ENCODE measurements at regions not wholly inside any gene's neighbourhood (a gene's known extent, or its start where the extent isn't known, plus 50 kb on each side); places are given as distances from the start of the nearest gene placed in this dataset.
"Not testable (repeated sequence)": the region's sequence is repeated elsewhere in the genome, so short reads cannot be mapped to it uniquely, and the experiment has no call there.

DNA sequence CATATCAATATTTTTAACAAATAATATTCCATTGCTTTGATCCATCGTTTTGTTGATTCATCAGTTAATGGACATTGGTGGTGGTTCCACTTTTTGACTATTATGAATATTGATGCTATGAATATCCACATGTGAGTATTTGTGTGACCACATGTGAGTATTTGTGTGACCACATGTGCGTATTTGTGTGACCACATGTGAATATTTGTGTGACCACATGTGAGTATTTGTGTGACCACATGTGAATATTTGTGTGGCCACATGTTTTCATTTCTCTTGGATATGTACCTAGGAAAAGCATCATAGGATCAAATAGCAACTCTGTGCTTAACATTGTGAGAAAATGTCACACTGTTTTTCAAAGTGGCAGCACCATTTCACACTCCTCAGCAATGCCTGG is 433.6 kb upstream of the FRG1 start:
- no peak for DNase-seq (ENCODE audit: low spot score)

DNA sequence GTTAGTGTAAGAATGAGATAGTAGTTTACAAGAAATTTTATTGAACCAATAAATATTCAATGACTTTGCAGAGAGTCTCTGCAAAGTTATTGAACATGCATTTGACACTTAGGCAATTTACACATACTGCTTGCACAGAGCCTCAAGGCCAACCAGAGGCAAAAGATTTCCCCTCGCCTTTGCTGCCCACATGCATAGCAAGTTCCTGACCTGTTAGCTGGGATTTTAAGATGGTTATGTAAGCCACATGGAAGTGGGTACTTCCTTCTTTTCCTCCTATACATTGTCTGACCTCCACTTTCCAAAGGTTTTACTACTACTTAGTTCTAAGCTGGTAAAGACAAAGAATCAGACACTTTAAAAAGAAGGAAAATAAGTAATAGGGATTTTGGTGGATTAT is 430.1 kb upstream of the FRG1 start:
- no peak for DNase-seq (ENCODE audit: low spot score)

DNA sequence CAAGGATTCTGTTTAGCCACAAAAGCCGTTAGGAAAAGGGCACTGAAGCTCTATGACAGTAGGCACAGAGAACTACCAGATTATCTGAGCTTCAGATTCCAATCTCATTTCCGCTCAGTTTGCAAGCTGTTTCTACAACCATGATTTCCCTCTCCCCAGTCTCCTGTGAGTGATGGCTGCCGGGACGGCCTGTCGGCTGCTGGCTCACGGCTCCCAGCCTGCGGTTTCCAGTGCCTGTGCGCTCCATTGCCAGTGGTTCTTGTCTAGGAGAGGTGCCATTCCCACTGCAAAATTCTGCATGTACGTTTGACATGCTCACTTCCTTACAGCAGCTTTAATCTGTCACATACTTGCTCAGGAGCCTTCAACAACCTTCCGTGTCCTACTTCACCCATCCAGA is 429.1 kb upstream of the FRG1 start:
- DNase-seq (ENCODE audit: low spot score): no peak

DNA sequence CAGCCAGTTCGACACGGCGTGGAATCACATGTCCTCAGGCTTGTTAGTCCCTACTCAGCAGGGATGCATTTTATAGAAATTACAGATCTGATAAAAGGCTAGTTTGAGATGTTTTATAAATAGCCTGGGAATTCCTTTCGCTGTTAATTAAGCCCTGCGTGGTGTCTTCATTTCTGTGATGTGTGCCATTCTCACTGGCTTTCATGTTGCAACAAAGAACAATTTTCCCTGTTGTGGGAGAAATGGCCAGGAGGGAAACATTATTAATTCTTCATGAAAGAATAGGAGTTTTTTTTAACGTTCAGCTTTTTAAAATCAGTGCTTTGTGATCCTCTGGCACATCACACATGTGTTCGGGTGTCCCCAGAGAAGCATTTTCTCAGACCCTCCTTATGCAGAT is 427.3 kb upstream of the FRG1 start:
- DNase-seq (ENCODE audit: low spot score): no peak

DNA sequence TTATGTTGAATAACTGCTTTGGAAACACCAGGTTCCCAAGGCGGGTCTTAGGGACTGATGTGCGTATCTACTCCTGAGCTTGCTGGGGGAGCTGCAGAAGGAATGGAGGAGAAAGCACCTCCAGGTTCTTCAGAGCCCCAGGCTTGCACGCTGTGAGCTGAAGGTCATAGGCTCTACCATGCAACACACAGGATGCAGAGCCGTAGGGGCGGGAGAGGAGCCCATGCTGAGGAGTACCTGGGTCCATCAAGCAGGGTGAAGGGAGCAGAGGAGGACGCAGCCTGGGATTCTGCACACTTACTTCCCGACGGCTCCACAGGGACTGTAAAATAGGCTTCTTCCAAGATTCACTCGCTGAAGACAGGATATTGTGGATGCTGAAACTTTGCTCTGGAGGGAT is 426.5 kb upstream of the FRG1 start:
- no peak for DNase-seq (ENCODE audit: low spot score)

DNA sequence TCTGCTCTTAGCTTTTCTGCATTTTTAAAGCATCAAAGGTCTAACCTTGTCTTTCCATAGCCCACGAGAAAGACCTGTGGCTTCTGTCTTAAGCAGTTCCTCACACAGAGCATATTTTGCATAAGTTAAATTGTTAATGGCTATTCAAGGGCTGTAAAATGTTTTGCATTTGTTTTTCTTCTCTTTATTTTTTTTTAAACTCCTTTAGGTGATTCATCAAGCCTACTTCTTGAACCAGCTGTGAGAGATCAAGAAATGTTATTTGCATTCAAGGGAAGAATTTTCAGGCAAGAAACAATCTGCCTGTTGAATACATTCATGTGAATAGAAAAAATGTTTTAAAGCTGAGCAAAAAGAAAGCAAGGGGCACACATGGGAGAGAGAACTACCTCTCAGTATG is 423.8 kb upstream of the FRG1 start:
- no peak for DNase-seq (ENCODE audit: low spot score)

DNA sequence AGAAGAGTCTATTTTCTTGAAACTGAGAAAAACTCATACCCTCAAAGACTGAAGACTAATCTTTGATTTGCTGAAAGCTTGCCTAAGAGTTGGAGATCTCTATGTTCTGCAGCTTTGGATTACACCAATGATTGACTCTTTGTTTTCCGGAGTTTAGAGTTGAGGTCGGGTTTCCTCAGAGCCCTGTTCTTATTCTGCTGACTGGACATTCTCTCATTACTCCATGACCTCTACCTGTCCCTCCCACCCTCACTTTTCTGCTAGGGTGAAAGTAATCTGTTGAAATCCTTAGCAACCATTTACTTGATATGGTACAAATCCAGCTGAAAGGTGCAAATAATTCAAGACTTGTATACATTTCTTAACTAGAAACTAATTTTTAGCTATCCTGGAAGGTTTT is 421.5 kb upstream of the FRG1 start:
- DNase-seq (ENCODE audit: low spot score): no peak

DNA sequence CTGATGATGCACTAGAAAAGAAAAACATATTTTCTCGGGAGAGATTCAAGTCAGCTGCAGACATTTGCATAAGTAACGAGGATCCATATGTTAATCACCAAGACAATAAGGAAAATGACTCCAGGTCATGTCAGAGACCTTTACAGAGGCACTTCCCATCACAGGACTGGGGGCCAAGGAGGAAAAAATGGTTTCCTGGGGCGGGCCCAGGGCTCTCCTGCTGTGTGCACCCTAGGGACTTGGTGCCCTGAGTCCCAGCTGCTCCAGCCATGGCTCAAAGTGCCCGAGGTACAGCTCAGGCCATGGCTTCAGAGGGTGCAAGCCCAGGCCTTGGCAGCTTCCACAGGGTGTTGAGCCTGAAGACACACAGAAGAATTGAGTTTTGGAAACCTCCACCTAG is 415.4 kb upstream of the FRG1 start:
- no peak for DNase-seq (ENCODE audit: low spot score)

DNA sequence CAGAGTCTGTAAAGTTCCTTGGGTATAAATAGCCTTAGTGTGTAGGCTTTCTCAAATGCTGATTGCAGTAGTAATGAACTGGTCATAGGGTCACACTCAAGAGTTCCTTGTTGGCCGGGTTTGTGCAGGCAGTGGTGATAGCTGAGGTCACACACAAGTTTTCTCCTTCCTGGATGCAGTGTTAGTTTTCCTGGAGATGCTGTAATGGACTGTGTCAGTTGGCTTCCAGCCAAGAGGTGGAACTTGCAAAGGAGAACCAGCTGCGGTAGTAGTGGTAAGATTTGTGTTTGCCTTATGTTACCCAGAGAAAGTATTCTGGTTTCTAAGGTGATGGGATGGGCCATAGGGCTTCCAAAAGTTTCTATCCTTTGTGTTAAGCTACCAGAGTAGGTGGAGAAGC is 409.8 kb upstream of the FRG1 start:
- no peak for DNase-seq (ENCODE audit: low spot score)

DNA sequence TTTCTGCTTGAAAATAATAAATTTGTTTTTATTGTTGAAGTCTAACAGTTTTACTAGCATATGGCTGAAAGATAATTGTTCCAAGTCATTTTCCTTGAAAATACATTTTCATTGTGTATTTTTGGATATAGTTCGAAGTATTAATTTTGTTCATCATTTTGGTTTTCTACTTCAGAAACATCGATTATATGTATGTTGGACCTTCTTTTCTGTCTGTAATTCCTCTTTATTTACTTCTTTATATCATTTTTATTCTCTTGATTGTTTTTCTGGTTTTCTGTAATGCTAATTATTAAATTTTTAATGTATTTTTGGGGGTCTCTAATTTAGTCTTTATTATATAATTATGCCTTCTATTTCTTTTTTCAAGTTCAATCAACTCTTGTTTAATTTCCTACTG is 407.1 kb upstream of the FRG1 start:
- no peak for DNase-seq (ENCODE audit: low spot score)

DNA sequence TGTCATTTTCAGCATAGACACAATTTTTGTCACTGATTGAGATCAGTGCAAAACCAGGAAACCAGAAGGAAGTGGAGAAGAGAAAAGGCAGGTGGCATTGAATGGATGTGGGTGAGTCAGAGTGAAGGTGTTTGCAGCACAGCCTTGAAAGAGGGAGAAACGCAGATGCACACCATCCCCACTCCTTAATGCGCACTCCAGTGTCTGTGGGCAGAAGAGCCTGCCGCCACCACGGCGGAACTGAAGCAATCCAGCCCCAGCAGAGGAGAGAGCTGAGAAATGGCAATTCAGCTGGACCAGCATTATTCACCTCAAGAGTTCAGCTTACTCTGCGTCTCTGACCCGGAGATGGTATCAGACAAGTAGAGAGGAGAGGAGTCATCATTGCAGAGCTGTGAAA is 393.1 kb upstream of the FRG1 start:
- DNase-seq (ENCODE audit: low spot score): no peak

DNA sequence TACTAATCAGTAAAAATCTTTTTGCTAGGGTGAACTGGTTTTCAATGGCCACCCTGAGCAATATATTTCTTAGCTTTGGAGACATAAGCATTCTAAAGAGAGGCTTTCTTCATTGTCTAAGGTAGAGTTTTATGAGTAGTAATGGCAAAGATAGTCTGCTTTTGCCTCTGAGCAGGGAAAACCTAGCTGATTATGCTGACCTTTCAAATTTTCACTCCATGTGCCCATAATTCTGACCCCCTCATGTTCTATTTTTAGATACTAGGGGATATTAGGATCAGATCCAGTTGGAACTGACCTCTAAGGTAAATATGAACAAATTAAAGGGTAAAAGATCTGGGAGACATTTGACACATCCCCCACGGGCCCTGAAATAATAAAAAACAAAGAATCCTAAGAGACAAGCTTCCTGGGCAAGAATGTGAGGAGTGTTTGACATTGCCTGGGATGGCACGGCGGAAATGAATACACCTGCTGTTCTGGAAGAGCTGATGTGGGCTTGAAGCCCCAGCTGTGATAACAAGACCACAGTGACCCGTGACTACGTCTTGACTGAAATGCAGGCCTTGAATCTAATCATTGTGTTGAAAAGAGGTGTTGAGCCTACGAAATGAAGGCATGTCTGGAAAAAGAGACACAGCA is 392.1 kb upstream of the FRG1 start:
- DNase-seq (ENCODE audit: low spot score): no peak

DNA sequence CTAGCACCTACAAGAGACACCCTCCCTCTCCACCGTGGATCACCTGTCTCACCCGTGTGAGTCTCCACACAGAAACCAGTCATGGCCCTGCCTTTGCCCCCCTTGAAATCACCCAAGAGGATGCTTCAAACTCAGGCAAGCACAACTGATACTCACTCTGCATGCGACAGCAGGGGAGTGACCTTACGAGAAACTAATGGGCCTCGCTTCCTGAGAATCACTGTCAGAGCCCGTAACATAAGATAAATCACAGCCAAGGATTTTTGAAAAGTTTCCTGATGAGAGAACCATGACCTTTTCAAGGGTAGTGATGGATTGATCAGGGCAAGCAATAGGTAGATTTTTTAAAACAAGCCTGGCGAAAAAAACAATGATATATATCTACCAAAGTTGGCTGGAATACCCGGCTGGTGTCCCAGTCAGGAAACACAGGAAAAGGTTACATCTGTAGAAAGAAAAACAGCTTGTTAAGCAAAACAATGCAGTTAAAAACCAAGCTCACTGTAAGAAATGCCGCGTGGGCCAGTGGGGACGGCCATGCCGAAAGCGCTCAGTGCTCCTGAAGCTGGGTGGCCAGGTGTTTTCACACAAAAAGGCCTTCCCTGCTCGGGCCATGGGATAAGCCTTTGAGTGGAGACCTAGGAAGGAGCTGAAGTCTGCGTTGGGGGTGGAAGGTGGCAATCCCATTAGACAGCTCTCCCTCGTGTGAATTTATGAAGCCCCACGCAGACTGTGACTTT is 388.6 kb upstream of the FRG1 start:
- DNase-seq (ENCODE audit: low spot score): not testable (repeated sequence)

DNA sequence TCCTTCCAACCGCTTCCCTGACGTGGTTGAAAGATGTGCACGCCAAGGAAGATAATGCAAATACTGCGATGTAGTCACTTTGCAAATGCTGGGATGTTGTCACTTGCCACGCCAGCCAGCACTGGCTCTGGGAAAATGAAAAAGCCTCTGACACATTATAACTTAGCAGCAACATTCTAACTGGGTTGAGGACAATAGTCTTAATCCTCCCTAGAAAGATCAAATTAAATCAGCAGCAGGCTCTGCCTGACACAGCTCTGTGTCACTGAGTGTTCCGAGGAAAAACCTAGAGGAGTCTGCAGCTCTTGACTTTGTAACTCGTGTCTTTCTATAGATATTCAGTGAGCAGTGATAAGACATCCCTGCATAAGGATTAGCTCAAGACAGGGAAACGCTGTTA is 380.1 kb upstream of the FRG1 start:
- DNase-seq (ENCODE audit: low spot score): not testable (repeated sequence)

DNA sequence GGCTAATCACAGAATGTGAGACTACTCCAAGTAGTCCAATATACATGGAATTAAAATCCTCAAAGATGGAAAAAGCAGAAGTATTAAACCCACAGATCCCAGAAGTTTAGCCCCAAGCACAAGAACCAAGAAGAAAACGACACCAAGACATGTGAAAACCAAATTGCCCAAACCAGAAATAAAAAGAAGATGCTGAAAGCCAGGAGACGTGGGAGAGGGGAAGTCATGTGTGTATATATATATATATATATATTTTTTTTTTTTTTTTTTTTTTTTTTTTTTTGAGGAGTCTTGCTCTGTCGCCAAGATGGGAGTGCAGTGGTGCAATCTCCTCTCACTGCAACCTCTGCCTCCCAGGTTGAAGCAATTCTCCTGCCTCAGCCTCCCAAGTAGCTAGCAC is 376.9 kb upstream of the FRG1 start:
- DNase-seq (ENCODE audit: low spot score): not testable (repeated sequence)

DNA sequence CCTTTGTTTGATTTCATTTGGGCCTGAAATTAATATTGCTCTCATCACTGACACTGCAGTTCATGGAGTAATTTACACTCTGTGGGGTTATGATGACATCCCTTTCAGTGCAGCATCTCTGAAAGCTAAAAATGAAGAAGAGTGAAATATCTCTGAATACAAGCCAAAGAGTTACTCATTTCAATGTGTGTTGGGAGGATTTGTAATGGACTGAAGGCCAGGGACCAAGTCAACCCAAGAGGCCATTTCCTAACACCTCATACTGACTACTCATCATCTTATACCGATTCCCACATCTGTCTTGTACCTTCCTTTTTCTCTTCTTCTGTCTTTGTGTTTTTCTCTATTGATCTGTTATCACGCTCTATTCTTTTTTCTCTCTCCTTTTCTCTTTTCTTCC is 374.4 kb upstream of the FRG1 start:
- not testable (repeated sequence) for DNase-seq (ENCODE audit: low spot score)

DNA sequence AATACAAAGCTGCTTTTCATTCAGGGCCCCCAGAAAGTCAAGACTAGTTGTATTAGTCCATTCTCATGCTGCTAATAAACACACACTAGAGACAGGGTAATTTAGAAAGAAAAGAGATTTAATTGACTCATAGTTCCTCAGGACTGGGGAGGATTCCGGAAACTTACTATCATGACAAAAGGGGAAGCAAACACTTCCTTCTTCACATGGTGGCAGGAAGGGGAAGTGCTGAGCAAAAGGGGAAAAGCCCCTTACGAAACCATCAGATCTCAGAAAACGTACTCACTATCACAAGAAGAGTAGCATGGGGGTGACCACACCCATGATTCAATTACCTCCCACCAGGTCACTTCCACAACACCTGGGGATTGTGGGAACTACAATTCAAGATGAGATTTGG is 373.8 kb upstream of the FRG1 start:
- not testable (repeated sequence) for DNase-seq (ENCODE audit: low spot score)

DNA sequence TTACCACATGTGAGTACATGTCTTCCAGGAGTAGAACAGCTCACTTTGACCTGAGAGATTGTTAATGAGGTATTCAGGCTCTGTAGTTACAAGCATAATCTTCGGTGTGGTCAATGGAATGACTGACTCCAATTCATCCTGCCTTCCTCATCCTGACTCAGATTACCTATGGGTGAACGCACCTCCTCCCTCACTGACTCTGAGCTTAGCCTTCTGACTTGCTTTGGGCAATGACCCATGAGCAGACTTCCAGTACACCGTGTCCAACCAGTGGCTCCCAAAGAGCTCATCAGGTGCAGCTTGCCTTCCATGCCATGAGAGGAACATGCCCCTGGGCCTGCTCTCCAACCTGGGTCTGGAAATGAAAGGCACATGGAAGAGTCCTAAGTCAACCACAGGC is 361.0 kb upstream of the FRG1 start:
- DNase-seq (ENCODE audit: low spot score): not testable (repeated sequence)

DNA sequence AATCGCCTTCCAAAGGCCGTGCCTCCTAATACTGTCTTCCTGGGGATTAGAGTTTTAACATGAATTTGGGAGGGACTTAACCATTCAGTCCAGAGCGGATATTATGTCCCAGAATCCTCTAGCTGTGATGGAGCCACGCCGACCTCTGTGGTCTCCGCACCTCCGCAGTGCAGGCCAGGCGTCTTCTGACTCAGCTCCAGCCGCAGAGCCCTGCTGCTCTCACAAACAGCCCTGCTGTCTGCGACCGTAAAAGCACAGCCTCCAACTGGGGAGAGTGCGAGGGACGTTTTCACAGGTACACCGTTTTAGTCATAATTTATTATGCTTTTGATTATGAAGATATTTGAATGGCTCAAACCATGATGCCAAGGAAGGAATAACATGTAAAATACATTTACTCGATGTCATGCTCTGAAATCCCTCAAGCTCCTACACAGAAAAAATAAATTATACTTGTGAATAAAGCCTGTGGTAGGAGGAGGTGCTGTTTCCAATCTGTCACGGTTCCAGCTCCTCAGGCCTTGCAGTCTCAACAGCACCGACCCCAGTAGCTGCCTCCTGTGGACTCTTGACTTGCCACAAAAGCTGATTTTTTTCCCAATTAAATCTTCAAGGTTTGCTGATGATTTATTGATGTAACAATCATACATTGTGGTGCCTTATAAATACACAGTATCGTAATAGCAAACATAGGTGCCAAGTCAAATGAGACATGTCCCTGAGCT is 353.6 kb upstream of the FRG1 start:
- DNase-seq (ENCODE audit: low spot score): not testable (repeated sequence)

DNA sequence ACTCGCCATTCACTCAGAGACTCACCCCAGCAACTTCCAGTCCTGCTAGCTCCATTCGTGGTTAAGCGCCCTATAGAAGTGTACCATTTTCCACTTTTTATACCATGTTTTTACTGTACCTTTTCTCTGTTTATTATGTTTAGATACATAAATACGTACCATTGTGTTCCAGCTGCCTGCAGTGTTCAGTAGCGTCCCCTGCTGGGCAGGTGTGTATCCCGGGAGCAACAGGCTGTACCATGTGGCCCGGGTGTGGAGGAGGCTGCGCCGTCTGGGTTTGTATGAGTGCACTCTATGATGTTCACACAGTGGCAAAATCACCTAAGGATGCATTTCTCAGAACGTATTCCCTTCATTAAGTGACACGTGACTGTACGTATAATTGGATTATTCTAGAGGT is 351.5 kb upstream of the FRG1 start:
- DNase-seq (ENCODE audit: low spot score): not testable (repeated sequence)

DNA sequence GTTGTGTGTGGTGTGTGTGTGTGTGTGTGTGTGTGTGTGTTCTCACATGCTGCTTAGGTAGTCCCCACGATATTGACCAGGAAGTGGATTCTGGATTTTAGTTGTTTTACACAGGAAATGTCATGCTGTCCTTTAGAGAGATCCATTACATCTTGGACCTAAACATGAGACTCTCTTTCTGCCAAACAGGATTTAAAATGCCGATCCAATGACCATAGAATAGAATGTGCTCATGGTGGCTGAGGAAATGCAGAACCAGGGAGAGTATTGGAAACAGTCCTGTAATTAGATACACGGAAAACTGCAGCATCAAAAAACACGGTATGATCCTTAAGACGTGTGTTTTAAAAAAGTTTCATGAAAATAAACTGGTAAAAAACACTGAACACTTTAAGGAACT is 347.8 kb upstream of the FRG1 start:
- DNase-seq (ENCODE audit: low spot score): no peak

DNA sequence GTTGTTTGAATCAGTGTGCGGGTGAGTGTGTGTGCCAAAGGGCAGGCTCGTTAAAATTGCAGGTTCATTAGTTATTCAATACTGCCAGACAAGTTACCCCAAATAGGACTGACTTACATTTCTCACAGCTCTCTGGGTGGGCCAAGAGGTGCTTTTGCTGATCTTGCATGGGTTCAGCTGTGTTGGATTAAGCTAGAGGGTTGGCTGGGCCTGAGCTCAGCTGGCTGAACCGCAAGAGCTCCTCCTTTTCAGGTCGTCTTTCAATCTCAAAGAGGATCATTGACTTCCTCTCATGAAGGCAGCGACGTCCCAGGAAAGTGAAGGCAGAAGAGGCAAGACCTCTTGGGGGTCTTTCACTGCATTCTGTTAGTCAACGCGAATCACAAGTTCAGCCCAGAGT is 343.3 kb upstream of the FRG1 start:
- no peak for DNase-seq (ENCODE audit: low spot score)

DNA sequence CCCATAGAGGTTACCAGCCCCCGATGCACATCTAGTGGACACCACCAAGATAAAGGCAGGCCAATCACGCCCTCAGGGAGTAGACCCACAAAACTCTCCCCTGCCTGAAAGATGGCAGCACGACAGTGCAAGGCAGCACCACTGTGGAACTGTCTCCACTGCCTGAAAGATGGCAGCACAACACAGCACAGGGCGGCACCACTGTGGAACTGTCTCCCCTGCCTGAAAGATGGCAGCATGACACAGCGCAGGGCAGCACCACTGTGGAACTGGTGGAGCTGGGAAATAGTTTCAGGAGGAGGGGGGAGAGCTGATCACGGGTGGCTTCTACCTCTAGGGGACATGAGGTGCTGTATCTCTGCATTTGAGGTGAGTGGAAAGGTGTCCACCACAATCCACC is 340.4 kb upstream of the FRG1 start:
- no peak for DNase-seq (ENCODE audit: low spot score)

Measured in AG20443 (cell line).